ENCODE measurements at regions not wholly inside any gene's neighbourhood (a gene's known extent, or its start where the extent isn't known, plus 50 kb on each side); places are given as distances from the start of the nearest gene placed in this dataset.

DNA sequence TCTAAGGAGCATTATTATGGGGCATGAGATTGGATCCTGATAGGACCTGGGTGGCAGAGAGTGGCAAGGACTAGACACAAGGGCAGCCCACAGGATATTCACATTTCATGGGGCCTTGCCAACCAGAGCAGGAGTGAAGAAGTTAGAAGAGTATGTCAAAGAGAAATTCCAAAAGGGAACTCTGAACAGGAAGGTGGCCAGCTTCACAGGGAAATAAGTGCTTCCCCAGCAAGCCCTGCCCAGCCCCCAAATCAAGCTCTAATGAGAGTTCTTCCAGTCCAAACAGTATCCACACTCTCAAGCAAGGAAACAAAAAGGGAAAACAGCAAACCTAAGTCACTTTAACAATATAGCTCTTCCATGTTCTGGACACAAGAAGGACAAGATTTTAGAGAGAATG is 130.2 kb upstream of the COL8A1 start:
- Histone ChIP-seq H4K20me1 (ENCODE audit: insufficient read depth, low read length, poor library complexity, severe bottlenecking) (no peaks in the 10 kb centered on the region), H3K27me3 (ENCODE audit: insufficient read depth, low read length, poor library complexity, severe bottlenecking) (no peaks in the 10 kb centered on the region), H3K9ac (ENCODE audit: low read depth, low read length, poor library complexity, severe bottlenecking) (no peak overlapping the region), H3K79me2 (ENCODE audit: insufficient read depth, low read length) (no peaks in the 10 kb centered on the region), H2AFZ (ENCODE audit: low read length) (no peak overlapping the region), H3K9me3 (ENCODE audit: insufficient read depth, low read depth, low read length) (no peaks in the 10 kb centered on the region), H3F3A (ENCODE audit: low read depth) (no peaks in the 10 kb centered on the region), H3K9me2 (replicated peaks; ENCODE audit: low read depth, low read length) (no peaks in the 10 kb centered on the region), H3K36me3 (ENCODE audit: insufficient read depth, low read length) (no peaks in the 10 kb centered on the region), H3K4me1 (ENCODE audit: insufficient read depth, low read length, poor library complexity, severe bottlenecking) (no peaks in the 10 kb centered on the region), H3K4me3 (ENCODE audit: low read length, poor library complexity, severe bottlenecking) (no peak overlapping the region), H3K4me2 (ENCODE audit: low read depth, low read length, poor library complexity, severe bottlenecking) (no peak overlapping the region)
- TF ChIP-seq EZH2phosphoT487 (IDR thresholded peaks at IDR 0.05; ENCODE audit: borderline replicate concordance) (no peak), CTCF (conservative IDR thresholded peaks at IDR 0.05; ENCODE audit: low read length) (no peak)

GRCh38 chr3:99505646-99506269 is 132.6 kb upstream of the COL8A1 start:
- H4K20me1 ChIP-seq (ENCODE audit: insufficient read depth, low read length, poor library complexity, severe bottlenecking): no peaks in the 10 kb centered on the region
- H3K79me2 ChIP-seq (ENCODE audit: insufficient read depth, low read length): no peaks in the 10 kb centered on the region
- no peak overlapping the region for H2AFZ ChIP-seq (ENCODE audit: low read length)
- no peak overlapping the region for H3K4me2 ChIP-seq (ENCODE audit: low read depth, low read length, poor library complexity, severe bottlenecking)
- H3K9ac ChIP-seq (ENCODE audit: low read depth, low read length, poor library complexity, severe bottlenecking): no peak overlapping the region
- no peaks in the 10 kb centered on the region for H3K4me1 ChIP-seq (ENCODE audit: insufficient read depth, low read length, poor library complexity, severe bottlenecking)
- H3K4me3 ChIP-seq (ENCODE audit: low read length, poor library complexity, severe bottlenecking): no peak overlapping the region
- H3K9me2 ChIP-seq (replicated peaks; ENCODE audit: low read depth, low read length): no peaks in the 10 kb centered on the region
- H3K9me3 ChIP-seq (ENCODE audit: insufficient read depth, low read depth, low read length): no peaks in the 10 kb centered on the region
- no peaks in the 10 kb centered on the region for H3K36me3 ChIP-seq (ENCODE audit: insufficient read depth, low read length)
- no peaks in the 10 kb centered on the region for H3F3A ChIP-seq (ENCODE audit: low read depth)
- no peaks in the 10 kb centered on the region for H3K27me3 ChIP-seq (ENCODE audit: insufficient read depth, low read length, poor library complexity, severe bottlenecking)
- no peak for TF ChIP-seq CTCF (conservative IDR thresholded peaks at IDR 0.05; ENCODE audit: low read length)
- no peak for TF ChIP-seq EZH2phosphoT487 (IDR thresholded peaks at IDR 0.05; ENCODE audit: borderline replicate concordance)

DNA sequence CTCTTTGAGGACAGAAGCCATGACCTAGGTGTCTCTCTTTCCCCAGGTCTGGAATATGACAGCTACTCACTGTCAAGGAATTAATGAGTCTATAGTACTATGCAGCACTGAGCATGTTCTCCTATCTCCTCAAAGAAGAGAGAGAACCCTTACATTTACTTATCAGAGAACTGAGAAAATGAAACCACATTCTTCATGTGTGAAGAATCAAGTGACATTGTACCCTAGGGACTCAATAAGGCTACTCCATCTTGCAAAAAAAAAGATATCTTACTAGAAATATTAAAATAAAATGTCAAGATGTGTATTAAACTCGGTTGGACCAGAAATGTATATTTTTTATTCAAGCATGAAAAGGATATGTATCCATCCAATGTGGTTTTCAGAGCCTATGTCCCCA is 133.2 kb upstream of the COL8A1 start:
- Histone ChIP-seq H3K4me3 (ENCODE audit: low read length, poor library complexity, severe bottlenecking) (no peak overlapping the region), H2AFZ (ENCODE audit: low read length) (no peak overlapping the region), H3K27me3 (ENCODE audit: insufficient read depth, low read length, poor library complexity, severe bottlenecking) (no peaks in the 10 kb centered on the region), H3K4me2 (ENCODE audit: low read depth, low read length, poor library complexity, severe bottlenecking) (no peak overlapping the region), H3K36me3 (ENCODE audit: insufficient read depth, low read length) (no peaks in the 10 kb centered on the region), H4K20me1 (ENCODE audit: insufficient read depth, low read length, poor library complexity, severe bottlenecking) (no peaks in the 10 kb centered on the region), H3F3A (ENCODE audit: low read depth) (no peaks in the 10 kb centered on the region), H3K4me1 (ENCODE audit: insufficient read depth, low read length, poor library complexity, severe bottlenecking) (no peaks in the 10 kb centered on the region), H3K9me2 (replicated peaks; ENCODE audit: low read depth, low read length) (no peaks in the 10 kb centered on the region), H3K79me2 (ENCODE audit: insufficient read depth, low read length) (no peaks in the 10 kb centered on the region), H3K9ac (ENCODE audit: low read depth, low read length, poor library complexity, severe bottlenecking) (no peak overlapping the region), H3K9me3 (ENCODE audit: insufficient read depth, low read depth, low read length) (no peaks in the 10 kb centered on the region)
- TF ChIP-seq CTCF (conservative IDR thresholded peaks at IDR 0.05; ENCODE audit: low read length) (no peak), EZH2phosphoT487 (IDR thresholded peaks at IDR 0.05; ENCODE audit: borderline replicate concordance) (no peak)
